Chondrocyte (in vitro differentiated cells): ENCODE measurements at regions not wholly inside any gene's neighbourhood (a gene's known extent, or its start where the extent isn't known, plus 50 kb on each side); places are given as distances from the start of the nearest gene placed in this dataset.

Experiments used
- DNase-seq: peaks from one replicate; pipeline ENCODE4 v3.0.0; 2021; ENCODE audit warnings: mixed read lengths, low spot score
- H3K27ac Mint-ChIP-seq: one replicate; pipeline ENCODE4 v1.8.0; 2021; ENCODE audit warnings: mild to moderate bottlenecking, moderate library complexity, mixed read lengths; ENCODE audit not compliant: unreplicated experiment
- H3K27me3 Mint-ChIP-seq: 2 replicates; pipeline ENCODE4 v1.8.0; 2021; ENCODE audit warnings: low read depth, mixed read lengths
- H3K36me3 Mint-ChIP-seq: 2 replicates; pipeline ENCODE4 v1.8.0; 2021; ENCODE audit warnings: low read depth, mixed read lengths
- H3K4me1 Mint-ChIP-seq: 2 replicates; pipeline ENCODE4 v1.8.0; 2021; ENCODE audit warnings: low read depth, mild to moderate bottlenecking, mixed read lengths
- H3K4me3 Mint-ChIP-seq: one replicate; pipeline ENCODE4 v1.8.0; 2021; ENCODE audit warnings: mild to moderate bottlenecking, moderate library complexity, mixed read lengths; ENCODE audit not compliant: unreplicated experiment
- H3K9me3 Mint-ChIP-seq: 2 replicates; pipeline ENCODE4 v1.8.0; 2021; ENCODE audit warnings: low read depth, mixed read lengths
- CTCF ChIP-seq: fragments of 200-600 bp; sonication (generic); IDR thresholded peaks from 2 replicates; pipeline ENCODE4 v1.5.0; 2021; ENCODE audit warnings: antibody characterized with exemption, mild to moderate bottlenecking, moderate library complexity

DNA sequence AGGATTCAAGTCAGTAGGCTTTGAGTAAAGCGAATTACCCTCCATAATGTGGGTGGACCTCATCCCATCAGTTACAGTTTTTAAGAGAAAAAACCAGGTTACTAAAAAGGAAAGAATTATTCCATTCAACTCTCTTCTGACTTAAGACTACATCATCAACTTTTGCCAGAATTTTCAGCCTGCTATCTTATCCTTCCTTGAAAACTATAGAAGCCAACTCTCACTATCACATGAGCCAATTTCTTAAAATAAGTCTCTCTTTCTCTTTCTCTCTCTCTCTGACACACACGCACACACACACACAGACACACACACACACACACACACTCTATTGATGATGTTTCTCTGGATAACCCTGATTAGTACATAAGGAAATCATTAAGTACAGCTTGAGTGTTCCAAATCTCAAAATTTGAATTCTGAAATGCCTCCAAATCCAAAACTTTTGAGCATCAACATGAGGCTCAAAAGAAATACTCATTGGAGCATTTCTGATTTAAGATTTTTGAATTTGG is 217.0 kb upstream of the PRR20A start:
- DNase-seq = no peak
- no peak overlapping the region for H3K4me3 Mint-ChIP-seq
- no peak overlapping the region for H3K27ac Mint-ChIP-seq
- no peaks in the 10 kb centered on the region for H3K36me3 Mint-ChIP-seq
- peaks cover 2% of the 10 kb centered on the region for H3K9me3 Mint-ChIP-seq
- H3K4me1 Mint-ChIP-seq = no peaks in the 10 kb centered on the region
- TF ChIP-seq CTCF = no peak
- H3K27me3 Mint-ChIP-seq = no peaks in the 10 kb centered on the region

GRCh38 chr13:56924401-56924800 is 216.3 kb upstream of the PRR20A start:
- Mint-ChIP-seq H3K9me3 (peaks cover 2% of the 10 kb centered on the region), H3K27me3 (no peaks in the 10 kb centered on the region), H3K4me3 (no peak overlapping the region), H3K36me3 (no peaks in the 10 kb centered on the region), H3K4me1 (no peaks in the 10 kb centered on the region), H3K27ac (no peak overlapping the region)
- TF ChIP-seq CTCF = no peak
- DNase-seq = no peak

DNA sequence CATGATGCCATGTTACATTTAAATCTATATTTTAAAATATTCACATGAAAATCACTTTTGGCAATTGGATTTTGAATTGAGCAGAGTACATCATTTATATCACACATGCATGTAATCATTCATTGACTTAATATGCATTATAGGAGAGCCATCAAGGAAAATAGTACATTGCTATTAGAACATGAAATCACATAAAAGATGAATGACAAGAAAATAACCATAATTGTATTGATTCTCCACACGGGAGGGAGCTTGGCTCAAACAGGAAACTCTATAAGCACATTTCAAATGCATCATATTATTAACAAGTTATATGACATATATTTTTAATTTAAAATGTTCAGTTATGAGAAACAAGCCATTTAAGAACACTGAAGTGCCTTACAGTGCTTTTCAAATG is 208.6 kb upstream of the PRR20A start:
- no peaks in the 10 kb centered on the region for H3K36me3 Mint-ChIP-seq
- no peak overlapping the region for H3K4me3 Mint-ChIP-seq
- no peaks in the 10 kb centered on the region for H3K4me1 Mint-ChIP-seq
- peaks cover 1% of the 10 kb centered on the region for H3K27me3 Mint-ChIP-seq
- H3K9me3 Mint-ChIP-seq = peaks cover 6% of the 10 kb centered on the region
- no peak for DNase-seq
- H3K27ac Mint-ChIP-seq = no peak overlapping the region
- TF ChIP-seq CTCF = no peak

- Mint-ChIP-seq H3K9me3 (no peaks in the 10 kb centered on the region), H3K4me3 (no peak overlapping the region), H3K36me3 (no peaks in the 10 kb centered on the region), H3K27ac (no peak overlapping the region), H3K27me3 (no peaks in the 10 kb centered on the region), H3K4me1 (no peaks in the 10 kb centered on the region)
- no peak for TF ChIP-seq CTCF
- DNase-seq = no peak
Observed at GRCh38 chr13:56953965-56954364, 186.8 kb upstream of the PRR20A start.

DNA sequence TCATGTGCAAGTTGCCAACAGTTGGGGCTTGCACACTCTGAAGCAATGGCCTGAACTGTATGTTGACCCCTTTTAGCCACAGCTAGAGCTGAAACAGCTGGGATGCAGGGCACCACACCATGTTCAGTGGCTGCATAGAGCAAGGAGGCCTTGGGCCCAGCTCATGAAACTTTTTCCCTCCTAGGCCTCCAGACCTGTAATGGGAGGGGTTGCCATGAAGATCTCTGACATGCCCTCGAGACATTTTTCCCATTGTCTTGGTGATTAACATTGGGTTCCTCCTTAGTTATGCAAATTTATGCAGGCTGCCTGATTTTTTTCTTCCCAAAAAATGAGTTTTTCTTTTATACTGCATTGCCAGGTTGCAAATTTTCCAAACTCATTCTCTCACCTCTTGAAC is 165.1 kb upstream of the PRR20A start:
- Mint-ChIP-seq H3K27ac (no peak overlapping the region), H3K4me1 (no peaks in the 10 kb centered on the region)

More for the DNA sequence above, 165.1 kb upstream of the PRR20A start:
- no peak for DNase-seq
- TF ChIP-seq CTCF = no peak
- Mint-ChIP-seq H3K4me3 (no peak overlapping the region), H3K9me3 (peaks cover 9% of the 10 kb centered on the region), H3K36me3 (no peaks in the 10 kb centered on the region), H3K27me3 (no peaks in the 10 kb centered on the region)
